ENCODE measurements at regions not wholly inside any gene's neighbourhood (a gene's known extent, or its start where the extent isn't known, plus 50 kb on each side); places are given as distances from the start of the nearest gene placed in this dataset.

DNA sequence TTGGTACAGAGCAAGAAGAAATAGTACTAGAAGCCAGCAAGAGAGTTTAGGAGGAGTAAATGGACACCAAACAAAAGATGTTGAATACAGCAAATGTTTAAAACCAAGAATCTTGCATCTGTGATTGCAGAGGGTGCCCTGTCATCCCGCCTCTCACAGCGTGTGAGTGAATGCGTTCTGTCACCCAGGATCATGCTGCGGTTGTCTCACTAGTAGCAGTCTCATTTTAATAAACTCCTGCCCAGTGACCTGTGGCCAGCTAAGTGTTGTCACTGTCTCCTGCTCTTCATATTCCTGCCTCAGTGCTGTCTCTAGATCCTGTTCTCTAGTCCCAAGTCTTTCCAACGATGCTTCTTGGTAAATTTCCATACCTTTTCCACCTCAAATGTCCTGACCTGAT lies 584.6 kb downstream of the MCTP2 start:
- DNase-seq (ENCODE audit: low spot score) = no peak
- in situ Hi-C loops (cut with MboI; ENCODE audit: low pct_unique_long_range_greater_than_20kb, low sequenced_read_pairs, unreplicated experiment) = no loop called here
- TF ChIP-seq, protein P1, sequence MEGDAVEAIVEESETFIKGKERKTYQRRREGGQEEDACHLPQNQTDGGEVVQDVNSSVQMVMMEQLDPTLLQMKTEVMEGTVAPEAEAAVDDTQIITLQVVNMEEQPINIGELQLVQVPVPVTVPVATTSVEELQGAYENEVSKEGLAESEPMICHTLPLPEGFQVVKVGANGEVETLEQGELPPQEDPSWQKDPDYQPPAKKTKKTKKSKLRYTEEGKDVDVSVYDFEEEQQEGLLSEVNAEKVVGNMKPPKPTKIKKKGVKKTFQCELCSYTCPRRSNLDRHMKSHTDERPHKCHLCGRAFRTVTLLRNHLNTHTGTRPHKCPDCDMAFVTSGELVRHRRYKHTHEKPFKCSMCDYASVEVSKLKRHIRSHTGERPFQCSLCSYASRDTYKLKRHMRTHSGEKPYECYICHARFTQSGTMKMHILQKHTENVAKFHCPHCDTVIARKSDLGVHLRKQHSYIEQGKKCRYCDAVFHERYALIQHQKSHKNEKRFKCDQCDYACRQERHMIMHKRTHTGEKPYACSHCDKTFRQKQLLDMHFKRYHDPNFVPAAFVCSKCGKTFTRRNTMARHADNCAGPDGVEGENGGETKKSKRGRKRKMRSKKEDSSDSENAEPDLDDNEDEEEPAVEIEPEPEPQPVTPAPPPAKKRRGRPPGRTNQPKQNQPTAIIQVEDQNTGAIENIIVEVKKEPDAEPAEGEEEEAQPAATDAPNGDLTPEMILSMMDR (IDR thresholded peaks at IDR 0.05; ENCODE audit: extremely low read depth, insufficient read depth, missing control alignments) = no peak

- TF ChIP-seq, protein P1 (IDR thresholded peaks at IDR 0.05; ENCODE audit: extremely low read depth, insufficient read depth, missing control alignments) = no peak
- in situ Hi-C loops (cut with MboI; ENCODE audit: low pct_unique_long_range_greater_than_20kb, low sequenced_read_pairs, unreplicated experiment) = no loop called here
- no peak for DNase-seq (ENCODE audit: low spot score)
These were observed 598.8 kb downstream of the MCTP2 start for GRCh38 chr15:94829887-94830884.

- in situ Hi-C loops (cut with MboI; ENCODE audit: low pct_unique_long_range_greater_than_20kb, low sequenced_read_pairs, unreplicated experiment) = no loop called here
- TF ChIP-seq, protein P1 (IDR thresholded peaks at IDR 0.05; ENCODE audit: extremely low read depth, insufficient read depth, missing control alignments) = no peak
- no peak for DNase-seq (ENCODE audit: low spot score)
These were observed 602.6 kb downstream of the MCTP2 start for GRCh38 chr15:94834000-94834399.

DNA sequence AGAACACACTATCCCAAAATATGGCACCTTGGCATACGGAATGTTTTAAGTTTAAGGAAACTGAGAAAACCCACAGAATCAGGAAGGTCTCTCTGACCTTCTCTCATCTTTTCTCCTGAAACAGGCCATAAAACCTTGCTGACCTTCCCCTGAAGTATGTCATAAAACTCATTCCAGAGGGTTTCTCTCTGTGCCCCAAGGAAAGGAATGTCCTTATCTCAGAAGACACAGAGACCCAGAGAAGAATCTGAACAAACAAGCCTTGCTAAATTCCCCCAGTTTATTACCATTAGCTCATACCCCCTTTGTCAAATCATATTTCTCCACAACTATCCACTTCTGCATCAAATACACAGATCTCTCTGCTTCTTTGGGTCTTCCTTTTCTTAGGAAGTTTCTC lies 603.1 kb downstream of the MCTP2 start:
- in situ Hi-C loops (cut with MboI; ENCODE audit: low pct_unique_long_range_greater_than_20kb, low sequenced_read_pairs, unreplicated experiment) = no loop called here
- TF ChIP-seq, protein P1 (IDR thresholded peaks at IDR 0.05; ENCODE audit: extremely low read depth, insufficient read depth, missing control alignments) = no peak
- no peak for DNase-seq (ENCODE audit: low spot score)

GRCh38 chr15:94838281-94838680 lies 606.9 kb downstream of the MCTP2 start:
- DNase-seq (ENCODE audit: low spot score) = no peak
- in situ Hi-C loops (cut with MboI; ENCODE audit: low pct_unique_long_range_greater_than_20kb, low sequenced_read_pairs, unreplicated experiment) = no loop called here
- TF ChIP-seq, protein P1 (IDR thresholded peaks at IDR 0.05; ENCODE audit: extremely low read depth, insufficient read depth, missing control alignments) = no peak

DNA sequence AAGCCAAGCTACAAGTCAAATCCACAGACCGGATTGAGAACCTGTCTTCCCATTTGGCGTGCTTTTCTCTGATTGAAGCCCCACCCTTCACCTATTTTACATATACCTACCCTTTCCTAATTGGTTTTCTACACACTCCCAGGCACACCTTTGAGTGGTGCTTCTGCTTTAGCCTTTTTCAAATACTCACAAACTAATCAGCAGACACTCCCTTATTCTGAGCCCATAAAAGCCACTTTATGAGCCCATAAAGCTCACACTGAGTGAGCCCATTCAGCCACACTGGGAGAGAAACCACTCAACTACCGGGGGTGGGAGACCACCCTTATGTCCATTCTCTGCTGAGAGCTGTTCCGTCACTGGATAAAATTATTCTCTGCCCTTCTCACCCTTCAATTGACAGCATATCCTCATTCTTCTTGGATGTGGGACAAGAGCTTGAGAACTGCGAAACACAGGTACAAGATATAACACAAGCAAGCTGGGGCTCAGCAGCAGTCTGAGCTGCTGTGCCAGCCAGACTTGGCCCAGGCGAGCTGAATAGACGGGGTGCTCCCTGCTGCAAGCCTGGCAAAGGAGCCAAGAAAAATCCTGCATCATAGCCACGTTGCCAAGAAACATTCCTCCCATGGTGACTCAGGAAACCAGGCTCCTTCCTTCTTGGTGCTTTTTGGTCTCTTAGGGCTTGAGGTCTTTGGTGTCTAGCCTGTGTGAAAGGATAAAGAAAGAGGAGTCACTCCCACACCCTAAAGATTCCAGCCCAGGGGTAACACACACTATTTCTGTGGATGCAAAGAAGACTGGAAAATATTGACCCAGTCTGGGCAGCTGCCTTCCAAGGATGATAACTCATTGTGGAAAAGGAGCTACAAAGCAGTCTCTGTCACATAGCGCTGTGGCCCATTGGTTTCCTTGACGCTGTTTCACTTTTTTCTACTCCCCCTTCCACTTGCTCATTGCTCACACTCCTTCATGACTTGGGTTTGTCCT lies 609.7 kb downstream of the MCTP2 start:
- in situ Hi-C loops (cut with MboI; ENCODE audit: low pct_unique_long_range_greater_than_20kb, low sequenced_read_pairs, unreplicated experiment) = no loop called here
- no peak for DNase-seq (ENCODE audit: low spot score)

More for the DNA sequence above, 609.7 kb downstream of the MCTP2 start:
- TF ChIP-seq, protein P1 (IDR thresholded peaks at IDR 0.05; ENCODE audit: extremely low read depth, insufficient read depth, missing control alignments) = no peak
